HFFc6 (cell line): ENCODE measurements at regions not wholly inside any gene's neighbourhood (a gene's known extent, or its start where the extent isn't known, plus 50 kb on each side); places are given as distances from the start of the nearest gene placed in this dataset.

Experiments used
- DNase-seq: peaks from one replicate; pipeline ENCODE4 v3.0.0-alpha.2; 2018
- H3K27ac Mint-ChIP-seq: 2 replicates; pipeline ENCODE4 v1.8.0; 2020; ENCODE audit warnings: mild to moderate bottlenecking, mixed read lengths
- H3K27me3 Mint-ChIP-seq: 2 replicates; pipeline ENCODE4 v1.8.0; 2021; ENCODE audit warnings: mild to moderate bottlenecking, moderate library complexity, mixed read lengths; ENCODE audit not compliant: insufficient read depth
- H3K36me3 Mint-ChIP-seq: 2 replicates; pipeline ENCODE4 v1.8.0; 2021; ENCODE audit warnings: low read depth, mixed read lengths
- H3K4me1 Mint-ChIP-seq: 2 replicates; pipeline ENCODE4 v1.8.0; 2020; ENCODE audit warnings: low read depth, mixed read lengths
- H3K4me3 Mint-ChIP-seq: 2 replicates; pipeline ENCODE4 v1.8.0; 2020; ENCODE audit warnings: mild to moderate bottlenecking, moderate library complexity, mixed read lengths
- H3K9me3 Mint-ChIP-seq: 2 replicates; pipeline ENCODE4 v1.8.0; 2020; ENCODE audit warnings: mild to moderate bottlenecking, mixed read lengths
- TF ChIP-seq, protein P1 (sequence below): fragments of 200-600 bp; sonication (generic); IDR thresholded peaks from 2 replicates; pipeline ENCODE4 v1.5.0; 2021; ENCODE audit warnings: antibody characterized with exemption, mild to moderate bottlenecking

DNA sequence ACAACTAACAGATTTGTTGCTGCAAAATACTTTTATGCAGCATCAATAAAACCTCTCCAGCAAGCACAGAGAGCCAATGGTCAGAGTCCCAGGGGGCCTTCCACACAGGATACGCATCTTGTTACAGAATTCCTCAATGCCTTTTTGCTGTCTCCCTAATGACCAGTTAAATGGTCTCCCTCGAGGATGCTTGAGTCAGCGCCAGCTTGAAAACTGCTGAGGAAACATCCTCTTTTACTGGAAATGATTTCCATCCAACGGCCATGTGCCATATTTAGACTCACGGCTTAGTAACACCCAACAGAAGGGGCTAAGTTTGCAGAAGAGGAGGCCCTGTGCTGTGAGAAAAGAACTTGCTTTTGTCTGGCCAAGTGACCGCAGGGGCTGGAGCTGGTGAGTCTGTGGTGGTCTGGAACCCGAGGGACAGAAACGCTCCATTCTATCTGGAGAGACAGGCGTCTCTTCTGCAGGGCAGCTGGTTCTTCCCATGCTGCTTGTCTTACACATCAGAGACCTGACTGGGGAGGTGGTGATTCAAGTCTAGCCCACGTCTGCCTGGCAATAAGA lies 496.4 kb downstream of the SETD4 start:
- no peaks in the 10 kb centered on the region for H3K9me3 Mint-ChIP-seq
- peak overlapping the region; percentile 67 for H3K4me3 Mint-ChIP-seq
- TF ChIP-seq, protein P1, sequence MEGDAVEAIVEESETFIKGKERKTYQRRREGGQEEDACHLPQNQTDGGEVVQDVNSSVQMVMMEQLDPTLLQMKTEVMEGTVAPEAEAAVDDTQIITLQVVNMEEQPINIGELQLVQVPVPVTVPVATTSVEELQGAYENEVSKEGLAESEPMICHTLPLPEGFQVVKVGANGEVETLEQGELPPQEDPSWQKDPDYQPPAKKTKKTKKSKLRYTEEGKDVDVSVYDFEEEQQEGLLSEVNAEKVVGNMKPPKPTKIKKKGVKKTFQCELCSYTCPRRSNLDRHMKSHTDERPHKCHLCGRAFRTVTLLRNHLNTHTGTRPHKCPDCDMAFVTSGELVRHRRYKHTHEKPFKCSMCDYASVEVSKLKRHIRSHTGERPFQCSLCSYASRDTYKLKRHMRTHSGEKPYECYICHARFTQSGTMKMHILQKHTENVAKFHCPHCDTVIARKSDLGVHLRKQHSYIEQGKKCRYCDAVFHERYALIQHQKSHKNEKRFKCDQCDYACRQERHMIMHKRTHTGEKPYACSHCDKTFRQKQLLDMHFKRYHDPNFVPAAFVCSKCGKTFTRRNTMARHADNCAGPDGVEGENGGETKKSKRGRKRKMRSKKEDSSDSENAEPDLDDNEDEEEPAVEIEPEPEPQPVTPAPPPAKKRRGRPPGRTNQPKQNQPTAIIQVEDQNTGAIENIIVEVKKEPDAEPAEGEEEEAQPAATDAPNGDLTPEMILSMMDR, result no peak
- peaks cover 2% of the 10 kb centered on the region; the same call in 1 of the 2 replicates for H3K27me3 Mint-ChIP-seq
- H3K36me3 Mint-ChIP-seq, result no peaks in the 10 kb centered on the region
- peak overlapping the region; percentile 88 for H3K27ac Mint-ChIP-seq
- peak; percentile 88 for DNase-seq
- H3K4me1 Mint-ChIP-seq, result peaks cover 68% of the 10 kb centered on the region

DNA sequence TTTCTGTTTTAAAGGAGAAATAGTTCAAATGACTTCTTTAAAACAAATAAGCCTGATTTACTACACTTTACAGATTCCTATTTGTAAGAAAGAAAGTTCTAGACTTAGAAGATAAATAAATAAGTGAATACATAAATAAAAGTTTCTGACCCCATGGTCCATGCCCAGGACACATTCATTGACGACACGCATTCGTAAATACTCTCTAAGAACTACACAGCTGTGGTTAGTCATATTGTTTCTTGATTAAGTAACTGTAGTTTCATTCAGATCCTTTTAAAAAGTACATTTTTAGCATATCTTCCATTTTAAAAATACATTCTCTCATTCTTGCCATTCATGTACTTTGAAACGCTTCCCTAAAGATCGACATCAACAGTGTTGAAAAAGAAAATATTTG lies 497.4 kb downstream of the SETD4 start:
- Mint-ChIP-seq H3K4me1 (peaks cover 79% of the 10 kb centered on the region), H3K9me3 (no peaks in the 10 kb centered on the region), H3K27me3 (peaks cover 2% of the 10 kb centered on the region; the same call in 1 of the 2 replicates), H3K4me3 (no peak overlapping the region), H3K27ac (peak overlapping the region; percentile 88), H3K36me3 (no peaks in the 10 kb centered on the region)
- DNase-seq, result no peak
- TF ChIP-seq, protein P1, result no peak

DNA sequence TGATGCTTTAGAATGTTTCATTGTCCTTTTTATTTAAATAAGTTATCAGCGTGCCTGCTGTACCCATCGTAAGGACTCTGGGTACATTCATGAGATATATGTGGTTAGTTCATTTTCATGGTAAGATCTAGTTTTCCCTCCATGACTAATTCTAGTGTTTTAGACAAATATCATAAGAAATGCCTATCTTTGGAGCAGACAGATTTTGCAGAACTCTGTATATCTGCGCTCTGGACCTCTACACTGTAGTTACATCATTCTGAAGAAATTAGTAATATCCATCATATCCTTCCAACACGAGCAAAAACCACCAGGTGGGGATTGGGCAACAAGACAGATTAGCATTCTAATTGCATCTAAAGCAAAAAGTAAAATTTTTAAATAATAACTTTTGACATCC lies 499.2 kb downstream of the SETD4 start:
- Mint-ChIP-seq H3K27ac (no peak overlapping the region), H3K27me3 (peaks cover 2% of the 10 kb centered on the region; the same call in 1 of the 2 replicates), H3K36me3 (no peaks in the 10 kb centered on the region), H3K9me3 (no peaks in the 10 kb centered on the region), H3K4me1 (peaks cover 80% of the 10 kb centered on the region), H3K4me3 (no peak overlapping the region)
- TF ChIP-seq, protein P1, result no peak
- DNase-seq, result no peak

DNA sequence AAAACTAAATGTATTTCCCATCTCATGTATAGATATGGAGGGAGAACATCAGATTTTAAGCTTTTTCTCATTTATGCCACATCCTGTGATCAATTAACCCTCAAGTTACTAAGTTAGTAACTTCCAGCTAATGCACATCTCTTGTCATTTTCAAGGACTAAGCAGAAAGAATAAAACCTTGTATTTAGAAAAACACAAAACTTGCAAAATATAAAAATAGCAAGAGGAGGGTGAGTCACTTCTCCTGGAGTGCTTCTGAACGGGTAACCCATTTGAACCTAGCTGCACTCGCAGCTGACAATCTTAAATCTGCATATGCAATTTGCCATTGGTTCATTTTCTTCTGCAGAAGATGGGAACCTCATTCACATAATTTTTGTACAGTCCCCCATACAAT lies 500.5 kb downstream of the SETD4 start:
- peaks cover 67% of the 10 kb centered on the region for H3K4me1 Mint-ChIP-seq

DNA sequence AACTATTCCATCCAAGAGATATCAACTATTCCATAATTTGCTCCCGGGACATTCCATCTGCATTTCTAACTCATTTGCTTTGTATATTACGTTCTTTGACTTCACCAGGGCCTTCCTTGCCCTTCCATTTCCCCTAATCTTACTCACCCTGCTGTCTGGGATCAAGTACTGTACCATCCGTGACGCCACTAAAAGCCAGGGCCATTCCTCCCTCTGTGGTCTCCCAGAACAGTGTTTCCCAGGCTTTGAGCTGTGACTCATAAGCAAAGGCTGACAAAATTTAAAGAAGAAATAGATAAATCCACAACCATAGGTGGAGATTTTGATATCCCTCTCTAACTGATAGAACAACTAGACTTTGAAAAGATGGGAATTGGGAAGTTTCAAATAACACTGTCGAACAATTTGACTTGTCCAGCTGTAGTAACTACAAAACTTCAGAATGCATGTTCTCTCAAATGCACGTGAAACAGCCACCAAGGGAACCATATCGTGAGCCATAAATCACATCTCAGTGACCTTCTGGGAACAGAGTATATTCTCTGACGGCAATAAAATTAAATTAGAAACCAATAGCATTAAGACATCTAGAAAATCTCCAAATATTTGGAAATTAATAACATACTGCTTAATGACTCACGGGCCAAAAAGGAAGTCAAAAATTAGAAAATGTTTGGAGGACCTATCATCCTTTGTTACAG lies 501.0 kb downstream of the SETD4 start:
- H3K4me3 Mint-ChIP-seq, result peak overlapping the region; percentile 75
- H3K27ac Mint-ChIP-seq, result peak overlapping the region; percentile 87
- H3K4me1 Mint-ChIP-seq, result peaks cover 62% of the 10 kb centered on the region

More for the DNA sequence above, 500.5 kb downstream of the SETD4 start:
- Mint-ChIP-seq H3K27ac (peak overlapping the region; percentile 87), H3K27me3 (peaks cover 1% of the 10 kb centered on the region; the same call in 1 of the 2 replicates), H3K36me3 (no peaks in the 10 kb centered on the region), H3K9me3 (no peaks in the 10 kb centered on the region), H3K4me3 (peak overlapping the region; percentile 75)
- TF ChIP-seq, protein P1, result no peak
- DNase-seq, result peak; percentile 48

More for the DNA sequence above, 501.0 kb downstream of the SETD4 start:
- Mint-ChIP-seq H3K36me3 (no peaks in the 10 kb centered on the region), H3K27me3 (peaks cover under 1% of the 10 kb centered on the region; the same call in 1 of the 2 replicates), H3K9me3 (no peaks in the 10 kb centered on the region)
- TF ChIP-seq, protein P1, result peak; percentile 56
- DNase-seq, result peak; percentile 95
